ENCODE measurements at regions not wholly inside any gene's neighbourhood (a gene's known extent, or its start where the extent isn't known, plus 50 kb on each side); places are given as distances from the start of the nearest gene placed in this dataset.

GRCh38 chr1:14083706-14084105 is 383.7 kb downstream of the PRDM2 start:
- WGBS (ENCODE audit: extremely low coverage, insufficient coverage, low lambda C conversion rate), result no CpG with 5 or more reads among the region's 1 CpG
- DNase-seq, result no peak
- H3K79me1 ChIP-seq (ENCODE audit: low read length), result no peaks in the 10 kb centered on the region
- no peak overlapping the region for H3K27ac ChIP-seq (ENCODE audit: low read depth, low read length)
- no peak overlapping the region for H3K9ac ChIP-seq (ENCODE audit: low read length)
- no peak overlapping the region for H3K23ac ChIP-seq (ENCODE audit: low read length)
- H3K4me2 ChIP-seq (ENCODE audit: low read length), result no peak overlapping the region
- H3K36me3 ChIP-seq (ENCODE audit: control insufficient read depth, insufficient read depth, low read length), result no peaks in the 10 kb centered on the region
- no peak overlapping the region for H3K18ac ChIP-seq (ENCODE audit: low read length)
- H2AK5ac ChIP-seq (ENCODE audit: low read length), result no peak overlapping the region
- H3K27me3 ChIP-seq (ENCODE audit: insufficient read depth, low read length, poor library complexity), result no peaks in the 10 kb centered on the region
- H2BK5ac ChIP-seq (ENCODE audit: low read length), result no peak overlapping the region
- no peak overlapping the region for H4K8ac ChIP-seq (ENCODE audit: low read depth, low read length)
- H3K4ac ChIP-seq (ENCODE audit: low read depth, low read length), result no peak overlapping the region
- no peaks in the 10 kb centered on the region for H3K79me2 ChIP-seq (ENCODE audit: control insufficient read depth, insufficient read depth, low read length)
- H3K56ac ChIP-seq (ENCODE audit: low read length), result no peak overlapping the region
- no peak overlapping the region for H4K5ac ChIP-seq (ENCODE audit: low read length)
- H2BK15ac ChIP-seq (replicated peaks; ENCODE audit: low read depth), result no peak overlapping the region
- H3K4me3 ChIP-seq (ENCODE audit: low read length), result no peak overlapping the region
- H3K4me1 ChIP-seq (ENCODE audit: control insufficient read depth, low read depth, low read length), result no peaks in the 10 kb centered on the region
- no peak overlapping the region for H2BK120ac ChIP-seq (ENCODE audit: low read depth, low read length)

DNA sequence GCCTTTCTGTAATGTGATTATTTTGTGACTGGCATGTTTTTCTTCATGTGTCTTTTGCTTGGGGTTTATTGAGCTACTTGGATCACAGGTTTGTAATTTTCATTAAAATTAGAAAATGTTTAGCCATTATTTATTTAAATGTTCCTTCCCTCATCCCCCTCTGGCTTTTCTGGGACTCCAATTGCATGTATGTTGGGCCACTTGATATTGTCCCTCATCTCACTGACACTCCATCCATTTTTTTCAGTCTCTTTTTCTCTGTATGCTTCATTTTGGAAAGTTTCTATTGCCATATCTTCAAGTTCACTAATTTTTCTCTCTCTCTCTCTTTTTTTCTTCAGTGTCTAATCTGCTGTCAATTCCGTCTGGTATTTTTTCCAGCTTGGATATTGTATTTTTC is 390.1 kb downstream of the PRDM2 start:
- Histone ChIP-seq H2BK5ac (ENCODE audit: low read length) (no peak overlapping the region), H2AK5ac (ENCODE audit: low read length) (no peak overlapping the region), H3K18ac (ENCODE audit: low read length) (no peak overlapping the region), H4K8ac (ENCODE audit: low read depth, low read length) (no peak overlapping the region), H3K4me2 (ENCODE audit: low read length) (no peak overlapping the region), H3K56ac (ENCODE audit: low read length) (no peak overlapping the region), H3K27me3 (ENCODE audit: insufficient read depth, low read length, poor library complexity) (no peaks in the 10 kb centered on the region), H2BK15ac (replicated peaks; ENCODE audit: low read depth) (no peak overlapping the region), H3K4me1 (ENCODE audit: control insufficient read depth, low read depth, low read length) (no peaks in the 10 kb centered on the region), H3K27ac (ENCODE audit: low read depth, low read length) (no peak overlapping the region), H3K36me3 (ENCODE audit: control insufficient read depth, insufficient read depth, low read length) (no peaks in the 10 kb centered on the region), H3K4me3 (ENCODE audit: low read length) (no peak overlapping the region), H3K4ac (ENCODE audit: low read depth, low read length) (no peak overlapping the region), H3K23ac (ENCODE audit: low read length) (no peak overlapping the region), H3K79me2 (ENCODE audit: control insufficient read depth, insufficient read depth, low read length) (no peaks in the 10 kb centered on the region), H3K79me1 (ENCODE audit: low read length) (no peaks in the 10 kb centered on the region), H2BK120ac (ENCODE audit: low read depth, low read length) (no peak overlapping the region), H4K5ac (ENCODE audit: low read length) (no peak overlapping the region), H3K9ac (ENCODE audit: low read length) (no peak overlapping the region)
- no peak for DNase-seq
- WGBS (ENCODE audit: extremely low coverage, insufficient coverage, low lambda C conversion rate), result no CpG with 5 or more reads among the region's 1 CpG

DNA sequence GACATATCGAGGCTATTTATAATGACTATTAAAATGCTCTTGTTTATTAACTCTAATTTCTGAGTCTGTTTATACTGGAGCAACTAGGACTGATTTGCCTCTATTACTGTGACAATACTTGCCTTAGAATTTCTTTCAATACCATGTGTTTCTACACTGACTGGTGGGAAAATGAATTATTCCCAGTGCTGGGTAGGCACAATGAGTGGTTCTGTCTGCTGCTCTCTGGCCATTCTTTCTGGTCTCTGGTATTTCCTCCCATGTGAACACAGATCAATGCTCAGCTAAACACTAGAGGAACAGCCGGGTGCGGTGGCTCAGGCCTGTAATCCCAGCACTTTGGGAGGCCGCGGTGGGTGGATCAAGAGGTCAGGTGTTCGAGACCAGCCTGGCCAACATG is 390.5 kb downstream of the PRDM2 start:
- H3K27ac ChIP-seq (ENCODE audit: low read depth, low read length), result no peak overlapping the region
- H3K56ac ChIP-seq (ENCODE audit: low read length), result no peak overlapping the region
- H2BK120ac ChIP-seq (ENCODE audit: low read depth, low read length), result no peak overlapping the region
- H3K4me1 ChIP-seq (ENCODE audit: control insufficient read depth, low read depth, low read length), result no peaks in the 10 kb centered on the region
- DNase-seq, result no peak
- H4K8ac ChIP-seq (ENCODE audit: low read depth, low read length), result no peak overlapping the region
- H3K27me3 ChIP-seq (ENCODE audit: insufficient read depth, low read length, poor library complexity), result no peaks in the 10 kb centered on the region
- no peak overlapping the region for H4K5ac ChIP-seq (ENCODE audit: low read length)
- H2BK5ac ChIP-seq (ENCODE audit: low read length), result no peak overlapping the region
- H3K23ac ChIP-seq (ENCODE audit: low read length), result no peak overlapping the region
- H3K79me1 ChIP-seq (ENCODE audit: low read length), result no peaks in the 10 kb centered on the region
- H3K18ac ChIP-seq (ENCODE audit: low read length), result no peak overlapping the region
- H3K9ac ChIP-seq (ENCODE audit: low read length), result no peak overlapping the region
- WGBS (ENCODE audit: extremely low coverage, insufficient coverage, low lambda C conversion rate), result no CpG with 5 or more reads among the region's 6 CpGs
- H3K4ac ChIP-seq (ENCODE audit: low read depth, low read length), result no peak overlapping the region
- no peak overlapping the region for H3K4me3 ChIP-seq (ENCODE audit: low read length)
- no peaks in the 10 kb centered on the region for H3K36me3 ChIP-seq (ENCODE audit: control insufficient read depth, insufficient read depth, low read length)
- no peak overlapping the region for H2AK5ac ChIP-seq (ENCODE audit: low read length)
- H2BK15ac ChIP-seq (replicated peaks; ENCODE audit: low read depth), result no peak overlapping the region
- no peak overlapping the region for H3K4me2 ChIP-seq (ENCODE audit: low read length)
- H3K79me2 ChIP-seq (ENCODE audit: control insufficient read depth, insufficient read depth, low read length), result no peaks in the 10 kb centered on the region

- no peak overlapping the region for H3K4ac ChIP-seq (ENCODE audit: low read depth, low read length)
- no peak overlapping the region for H4K5ac ChIP-seq (ENCODE audit: low read length)
- H3K56ac ChIP-seq (ENCODE audit: low read length), result no peak overlapping the region
- no CpG with 5 or more reads among the region's 4 CpGs for WGBS (ENCODE audit: extremely low coverage, insufficient coverage, low lambda C conversion rate)
- no peak overlapping the region for H2BK5ac ChIP-seq (ENCODE audit: low read length)
- no peak overlapping the region for H2BK15ac ChIP-seq (replicated peaks; ENCODE audit: low read depth)
- H3K4me1 ChIP-seq (ENCODE audit: control insufficient read depth, low read depth, low read length), result no peaks in the 10 kb centered on the region
- H3K79me2 ChIP-seq (ENCODE audit: control insufficient read depth, insufficient read depth, low read length), result no peaks in the 10 kb centered on the region
- H3K18ac ChIP-seq (ENCODE audit: low read length), result no peak overlapping the region
- no peak overlapping the region for H3K4me2 ChIP-seq (ENCODE audit: low read length)
- no peak overlapping the region for H3K4me3 ChIP-seq (ENCODE audit: low read length)
- H2AK5ac ChIP-seq (ENCODE audit: low read length), result no peak overlapping the region
- H3K27me3 ChIP-seq (ENCODE audit: insufficient read depth, low read length, poor library complexity), result no peaks in the 10 kb centered on the region
- no peak overlapping the region for H3K27ac ChIP-seq (ENCODE audit: low read depth, low read length)
- H3K23ac ChIP-seq (ENCODE audit: low read length), result no peak overlapping the region
- H3K9ac ChIP-seq (ENCODE audit: low read length), result no peak overlapping the region
- no peaks in the 10 kb centered on the region for H3K79me1 ChIP-seq (ENCODE audit: low read length)
- peak; percentile 45 for DNase-seq
- H3K36me3 ChIP-seq (ENCODE audit: control insufficient read depth, insufficient read depth, low read length), result no peaks in the 10 kb centered on the region
- no peak overlapping the region for H2BK120ac ChIP-seq (ENCODE audit: low read depth, low read length)
- H4K8ac ChIP-seq (ENCODE audit: low read depth, low read length), result no peak overlapping the region
These were observed 394.8 kb downstream of the PRDM2 start for GRCh38 chr1:14094611-14095400.

DNA sequence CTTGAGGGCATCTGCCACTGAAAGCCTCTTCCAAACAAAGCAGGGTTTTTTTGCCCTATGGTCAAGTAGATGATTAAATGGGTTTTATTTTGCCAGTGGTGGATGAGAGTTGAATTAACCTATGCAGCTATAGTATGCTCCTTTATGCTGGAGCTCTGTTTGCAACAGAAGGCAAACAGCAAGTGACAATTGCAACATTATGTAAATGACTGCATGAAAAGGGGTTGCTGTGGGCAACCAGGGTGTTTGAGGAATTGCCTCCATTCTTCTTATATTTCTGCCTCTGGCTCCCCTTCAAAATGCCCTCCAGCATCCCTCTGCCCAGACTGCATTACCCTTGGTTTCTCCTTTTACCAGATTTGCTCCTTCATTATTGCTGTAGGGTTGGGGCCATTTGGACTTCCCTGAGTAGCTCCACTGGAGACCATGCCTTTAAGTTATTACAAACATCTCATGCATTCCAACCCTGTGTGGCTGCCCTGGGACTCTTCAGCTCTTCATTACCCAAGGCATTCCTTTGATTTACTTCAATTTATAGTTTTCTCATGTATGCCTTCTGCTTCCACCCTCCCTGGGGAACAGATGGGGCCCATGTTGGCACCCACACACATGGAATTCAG is 398.4 kb downstream of the PRDM2 start:
- Histone ChIP-seq H4K8ac (ENCODE audit: low read depth, low read length) (no peak overlapping the region), H3K79me2 (ENCODE audit: control insufficient read depth, insufficient read depth, low read length) (no peaks in the 10 kb centered on the region), H3K27ac (ENCODE audit: low read depth, low read length) (no peak overlapping the region), H2AK5ac (ENCODE audit: low read length) (no peak overlapping the region), H3K4ac (ENCODE audit: low read depth, low read length) (no peak overlapping the region), H3K27me3 (ENCODE audit: insufficient read depth, low read length, poor library complexity) (no peaks in the 10 kb centered on the region), H2BK120ac (ENCODE audit: low read depth, low read length) (no peak overlapping the region), H3K9ac (ENCODE audit: low read length) (no peak overlapping the region), H3K4me2 (ENCODE audit: low read length) (no peak overlapping the region), H3K23ac (ENCODE audit: low read length) (no peak overlapping the region), H4K5ac (ENCODE audit: low read length) (no peak overlapping the region), H3K79me1 (ENCODE audit: low read length) (no peaks in the 10 kb centered on the region), H3K18ac (ENCODE audit: low read length) (no peak overlapping the region), H3K36me3 (ENCODE audit: control insufficient read depth, insufficient read depth, low read length) (no peaks in the 10 kb centered on the region), H3K4me3 (ENCODE audit: low read length) (no peak overlapping the region), H2BK15ac (replicated peaks; ENCODE audit: low read depth) (no peak overlapping the region), H2BK5ac (ENCODE audit: low read length) (no peak overlapping the region), H3K4me1 (ENCODE audit: control insufficient read depth, low read depth, low read length) (no peaks in the 10 kb centered on the region), H3K56ac (ENCODE audit: low read length) (no peak overlapping the region)
- DNase-seq, result peak; percentile 16

GRCh38 chr1:14100444-14100843 is 400.5 kb downstream of the PRDM2 start:
- Histone ChIP-seq H3K27me3 (ENCODE audit: insufficient read depth, low read length, poor library complexity) (no peaks in the 10 kb centered on the region), H2BK15ac (replicated peaks; ENCODE audit: low read depth) (no peak overlapping the region), H2BK5ac (ENCODE audit: low read length) (no peak overlapping the region), H3K4me1 (ENCODE audit: control insufficient read depth, low read depth, low read length) (no peaks in the 10 kb centered on the region), H2BK120ac (ENCODE audit: low read depth, low read length) (no peak overlapping the region), H3K4me2 (ENCODE audit: low read length) (no peak overlapping the region), H3K23ac (ENCODE audit: low read length) (no peak overlapping the region), H3K56ac (ENCODE audit: low read length) (no peak overlapping the region), H3K79me1 (ENCODE audit: low read length) (no peaks in the 10 kb centered on the region), H4K8ac (ENCODE audit: low read depth, low read length) (no peak overlapping the region), H3K27ac (ENCODE audit: low read depth, low read length) (no peak overlapping the region), H2AK5ac (ENCODE audit: low read length) (no peak overlapping the region), H3K36me3 (ENCODE audit: control insufficient read depth, insufficient read depth, low read length) (no peaks in the 10 kb centered on the region), H3K4ac (ENCODE audit: low read depth, low read length) (no peak overlapping the region), H3K4me3 (ENCODE audit: low read length) (no peak overlapping the region), H3K18ac (ENCODE audit: low read length) (no peak overlapping the region), H3K9ac (ENCODE audit: low read length) (no peak overlapping the region), H4K5ac (ENCODE audit: low read length) (no peak overlapping the region), H3K79me2 (ENCODE audit: control insufficient read depth, insufficient read depth, low read length) (no peaks in the 10 kb centered on the region)
- no peak for DNase-seq
- no CpG with 5 or more reads among the region's 1 CpG for WGBS (ENCODE audit: extremely low coverage, insufficient coverage, low lambda C conversion rate)
